Karpas-422 (cell line): ENCODE measurements at regions not wholly inside any gene's neighbourhood (a gene's known extent, or its start where the extent isn't known, plus 50 kb on each side); places are given as distances from the start of the nearest gene placed in this dataset.
"Not testable (repeated sequence)": the region's sequence is repeated elsewhere in the genome, so short reads cannot be mapped to it uniquely, and the experiment has no call there.

Source experiments
- DNase-seq: peaks from one replicate; pipeline ENCODE4 v3.0.0-alpha.2; 2015
- H2AFZ ChIP-seq: fragments of 200-600 bp; sonication (generic); 2 replicates; pipeline ENCODE4 v1.6.1; 2014; ENCODE audit warnings: antibody characterized with exemption, low read length, mixed read lengths
- H3K27ac ChIP-seq: fragments of 200-600 bp; sonication (generic); 2 replicates; pipeline ENCODE4 v1.5.1; 2014; ENCODE audit warnings: mild to moderate bottlenecking, low read length, moderate library complexity
- H3K27me3 ChIP-seq: fragments of 200-600 bp; sonication (generic); 2 replicates; pipeline ENCODE4 v1.6.1; 2014; ENCODE audit warnings: low read length, mixed read lengths
- H3K36me3 ChIP-seq: fragments of 200-600 bp; sonication (generic); 2 replicates; pipeline ENCODE4 v1.6.1; 2014; ENCODE audit warnings: low read length, mixed read lengths; ENCODE audit not compliant: insufficient read depth
- H3K4me1 ChIP-seq: fragments of 200-600 bp; sonication (generic); 2 replicates; pipeline ENCODE4 v1.6.1; 2014; ENCODE audit warnings: mild to moderate bottlenecking, low read length, mixed read lengths
- H3K4me2 ChIP-seq: fragments of 200-600 bp; sonication (generic); 2 replicates; pipeline ENCODE4 v1.6.1; 2014; ENCODE audit warnings: low read length, low read depth, mild to moderate bottlenecking; ENCODE audit not compliant: poor library complexity, severe bottlenecking
- H3K4me3 ChIP-seq: fragments of 200-600 bp; sonication (generic); 2 replicates; pipeline ENCODE4 v1.5.1; 2014; ENCODE audit warnings: mild to moderate bottlenecking, antibody characterized with exemption, low read length, mixed read lengths
- H3K79me2 ChIP-seq: fragments of 200-600 bp; sonication (generic); 2 replicates; pipeline ENCODE4 v1.6.1; 2014; ENCODE audit warnings: mild to moderate bottlenecking, low read length, mixed read lengths
- H3K9ac ChIP-seq: fragments of 200-600 bp; sonication (generic); 2 replicates; pipeline ENCODE4 v1.6.0; 2014; ENCODE audit warnings: low read length
- H3K9me2 ChIP-seq: fragments of 200-600 bp; sonication (generic), shearing (Covaris generic); replicated peaks from 2 replicates; pipeline ENCODE4 v1.6.0; 2014; ENCODE audit warnings: mild to moderate bottlenecking, low read length, moderate library complexity; ENCODE audit not compliant: insufficient read depth
- H3K9me3 ChIP-seq: fragments of 300-700, 200-600 bp; sonication (generic); 2 replicates; pipeline ENCODE4 v1.6.1; 2014; ENCODE audit warnings: low read length, mixed read lengths
- H4K20me1 ChIP-seq: fragments of 200-600 bp; sonication (generic); 2 replicates; pipeline ENCODE4 v1.6.1; 2014; ENCODE audit warnings: mild to moderate bottlenecking, antibody characterized with exemption, low read length, low read depth; ENCODE audit not compliant: insufficient read depth

- DNase-seq: no peak
These were observed 75.2 kb downstream of the SOWAHC start for GRCh38 chr2:109689182-109689930.

GRCh38 chr2:109689973-109690372 lies 75.8 kb downstream of the SOWAHC start:
- H3K9me2 ChIP-seq: no peaks in the 10 kb centered on the region
- H3K4me3 ChIP-seq: no peak overlapping the region
- H3K9me3 ChIP-seq: no peaks in the 10 kb centered on the region
- no peak overlapping the region for H3K27ac ChIP-seq
- H3K36me3 ChIP-seq: no peaks in the 10 kb centered on the region
- no peak overlapping the region; the same call in 1 of the 2 replicates for H2AFZ ChIP-seq
- no peaks in the 10 kb centered on the region for H3K79me2 ChIP-seq
- no peaks in the 10 kb centered on the region for H3K4me1 ChIP-seq
- H3K9ac ChIP-seq: no peak overlapping the region
- no peaks in the 10 kb centered on the region for H4K20me1 ChIP-seq
- no peaks in the 10 kb centered on the region for H3K27me3 ChIP-seq
- no peak for DNase-seq
- H3K4me2 ChIP-seq: no peak overlapping the region

More at GRCh38 chr2:109689182-109689930, 75.2 kb downstream of the SOWAHC start:
- no peaks in the 10 kb centered on the region for H3K4me1 ChIP-seq
- H3K79me2 ChIP-seq: no peaks in the 10 kb centered on the region
- H3K27ac ChIP-seq: no peak overlapping the region
- no peak overlapping the region for H3K4me2 ChIP-seq
- no peak overlapping the region for H3K9ac ChIP-seq
- H3K27me3 ChIP-seq: no peaks in the 10 kb centered on the region
- H3K4me3 ChIP-seq: no peak overlapping the region
- H3K9me3 ChIP-seq: no peaks in the 10 kb centered on the region
- no peaks in the 10 kb centered on the region for H3K36me3 ChIP-seq
- no peaks in the 10 kb centered on the region for H3K9me2 ChIP-seq
- no peak overlapping the region; the same call in 1 of the 2 replicates for H2AFZ ChIP-seq
- no peaks in the 10 kb centered on the region for H4K20me1 ChIP-seq

GRCh38 chr2:109690457-109690821 lies 76.3 kb downstream of the SOWAHC start:
- Histone ChIP-seq H3K9me2 (no peaks in the 10 kb centered on the region), H3K9me3 (no peaks in the 10 kb centered on the region), H3K36me3 (no peaks in the 10 kb centered on the region), H3K4me2 (no peak overlapping the region), H3K9ac (no peak overlapping the region), H2AFZ (no peak overlapping the region), H3K79me2 (no peaks in the 10 kb centered on the region), H3K27me3 (no peaks in the 10 kb centered on the region), H4K20me1 (no peaks in the 10 kb centered on the region), H3K4me1 (no peaks in the 10 kb centered on the region), H3K27ac (no peak overlapping the region), H3K4me3 (no peak overlapping the region)
- DNase-seq: no peak

- Histone ChIP-seq H4K20me1 (no peaks in the 10 kb centered on the region), H3K4me3 (no peak overlapping the region), H3K4me2 (no peak overlapping the region), H3K9me2 (no peaks in the 10 kb centered on the region), H3K27ac (no peak overlapping the region), H3K9me3 (no peaks in the 10 kb centered on the region), H3K4me1 (no peaks in the 10 kb centered on the region), H3K9ac (no peak overlapping the region), H3K79me2 (no peaks in the 10 kb centered on the region), H2AFZ (no peak overlapping the region), H3K27me3 (no peaks in the 10 kb centered on the region), H3K36me3 (no peaks in the 10 kb centered on the region)
- DNase-seq: no peak
These were observed 76.8 kb downstream of the SOWAHC start for GRCh38 chr2:109690822-109691541.

- H3K36me3 ChIP-seq: no peaks in the 10 kb centered on the region
- no peaks in the 10 kb centered on the region for H3K9me2 ChIP-seq
- DNase-seq: no peak
- H3K4me3 ChIP-seq: no peak overlapping the region
- no peaks in the 10 kb centered on the region for H3K9me3 ChIP-seq
- H3K27me3 ChIP-seq: no peaks in the 10 kb centered on the region
- no peaks in the 10 kb centered on the region for H4K20me1 ChIP-seq
- no peak overlapping the region for H2AFZ ChIP-seq
- H3K9ac ChIP-seq: no peak overlapping the region
- no peak overlapping the region for H3K4me2 ChIP-seq
- no peaks in the 10 kb centered on the region for H3K4me1 ChIP-seq
- H3K79me2 ChIP-seq: no peaks in the 10 kb centered on the region
- H3K27ac ChIP-seq: no peak overlapping the region
These were observed 78.0 kb downstream of the SOWAHC start for GRCh38 chr2:109692013-109692743.

GRCh38 chr2:109692831-109693230 lies 78.7 kb downstream of the SOWAHC start:
- not testable (repeated sequence) for H3K4me2 ChIP-seq, H3K4me3 ChIP-seq, H3K9me3 ChIP-seq, H4K20me1 ChIP-seq, H3K36me3 ChIP-seq, H3K9me2 ChIP-seq, H3K79me2 ChIP-seq, H3K9ac ChIP-seq, H3K27me3 ChIP-seq, H3K27ac ChIP-seq, H2AFZ ChIP-seq, H3K4me1 ChIP-seq, DNase-seq

- H2AFZ ChIP-seq, DNase-seq: not testable (repeated sequence)
These were observed 79.1 kb downstream of the SOWAHC start for GRCh38 chr2:109693292-109693691.

GRCh38 chr2:109694190-109694589 lies 80.0 kb downstream of the SOWAHC start:
- Histone ChIP-seq H3K4me1 (no peaks in the 10 kb centered on the region), H3K9me3 (no peaks in the 10 kb centered on the region), H3K27ac (no peak overlapping the region), H2AFZ (no peak overlapping the region), H4K20me1 (no peaks in the 10 kb centered on the region), H3K9ac (no peak overlapping the region), H3K36me3 (no peaks in the 10 kb centered on the region), H3K9me2 (no peaks in the 10 kb centered on the region), H3K4me3 (no peak overlapping the region), H3K79me2 (no peaks in the 10 kb centered on the region), H3K4me2 (no peak overlapping the region), H3K27me3 (no peaks in the 10 kb centered on the region)
- DNase-seq: no peak

More at GRCh38 chr2:109693292-109693691, 79.1 kb downstream of the SOWAHC start:
- not testable (repeated sequence) for H3K36me3 ChIP-seq, H3K27ac ChIP-seq, H3K4me1 ChIP-seq, H3K9me3 ChIP-seq, H3K27me3 ChIP-seq, H3K79me2 ChIP-seq, H3K4me3 ChIP-seq, H3K9ac ChIP-seq, H3K4me2 ChIP-seq, H3K9me2 ChIP-seq, H4K20me1 ChIP-seq
